ENCODE measurements at regions not wholly inside any gene's neighbourhood (a gene's known extent, or its start where the extent isn't known, plus 50 kb on each side); places are given as distances from the start of the nearest gene placed in this dataset.

GRCh38 chr7:81459485-81459884 lies 310.4 kb downstream of the HGF start:
- TF ChIP-seq FOXM1 (IDR thresholded peaks at IDR 0.05; ENCODE audit: borderline replicate concordance) (no peak), ZNF384 (IDR thresholded peaks at IDR 0.05) (no peak), NFRKB (IDR thresholded peaks at IDR 0.05) (no peak), SUZ12 (IDR thresholded peaks at IDR 0.05) (no peak), PKNOX1 (IDR thresholded peaks at IDR 0.05) (no peak), BHLHE40 (IDR thresholded peaks at IDR 0.05; ENCODE audit: borderline replicate concordance) (no peak), FOXA1 (IDR thresholded peaks at IDR 0.05) (no peak), HDGF (IDR thresholded peaks at IDR 0.05; ENCODE audit: borderline replicate concordance) (no peak)

Measured in HEK293T (cell line).